Gastrocnemius medialis (tissue), 4 donors: ENCODE measurements at regions not wholly inside any gene's neighbourhood (a gene's known extent, or its start where the extent isn't known, plus 50 kb on each side); places are given as distances from the start of the nearest gene placed in this dataset.

ENCODE experiments used
- CTCF ChIP-seq, 5 experiments: fragments of 450-650 bp in 3 of 5; fragments of 200-600 bp in 2 of 5; sonication (generic) in 2 of 5; IDR thresholded peaks in 4 of 5; conservative IDR thresholded peaks in 1 of 5; 1 replicate in 4 of 5; 2 replicates in 1 of 5; pipeline ENCODE4 v1.5.1; 2016 to 2019; ENCODE audit warnings: antibody characterized with exemption in 5 of 5, mild to moderate bottlenecking in 3 of 5, moderate library complexity in 3 of 5
- POLR2A ChIP-seq, 2 donors: fragments of 450-650 bp; IDR thresholded peaks; one replicate each; pipeline ENCODE4 v1.6.1; 2017; ENCODE audit warnings: antibody characterized with exemption in 2 of 2, mild to moderate bottlenecking in 2 of 2, moderate library complexity in 2 of 2

GRCh38 chr2:34251578-34251977, 652.5 kb upstream of the FAM98A start:
- TF ChIP-seq CTCF (IDR thresholded peaks at IDR 0.05 in 4 of 5, conservative IDR thresholded peaks at IDR 0.05 in 1 of 5), result no peak
- TF ChIP-seq POLR2A (IDR thresholded peaks at IDR 0.05), result no peak
